H9 (cell line): ENCODE measurements at regions not wholly inside any gene's neighbourhood (a gene's known extent, or its start where the extent isn't known, plus 50 kb on each side); places are given as distances from the start of the nearest gene placed in this dataset.

Experiments
- DNase-seq: peaks from one replicate; pipeline ENCODE4 v3.0.0-alpha.2; 2017
- H2AFZ ChIP-seq: one replicate; pipeline ENCODE4 v1.6.1; 2013; ENCODE audit warnings: mild to moderate bottlenecking, low read length, control low read depth, moderate library complexity
- H2AK5ac ChIP-seq: 2 replicates; pipeline ENCODE4 v1.6.1; 2013; ENCODE audit warnings: low read length, control low read depth, mixed read lengths; ENCODE audit not compliant: insufficient read length
- H2BK120ac ChIP-seq: one replicate; pipeline ENCODE4 v1.6.1; 2013; ENCODE audit warnings: low read depth, mild to moderate bottlenecking, low read length, control low read depth, inconsistent platforms; ENCODE audit not compliant: poor library complexity, severe bottlenecking
- H2BK12ac ChIP-seq: 2 replicates; pipeline ENCODE4 v1.6.1; 2013; ENCODE audit warnings: low read length, control low read depth, mixed read lengths, low read depth; ENCODE audit not compliant: insufficient read length
- H2BK15ac ChIP-seq: 2 replicates; pipeline ENCODE4 v1.6.1; 2013; ENCODE audit warnings: low read depth, low read length, control low read depth
- H2BK20ac ChIP-seq: one replicate; pipeline ENCODE4 v1.6.1; 2013; ENCODE audit warnings: low read depth, mild to moderate bottlenecking, low read length, control low read depth, inconsistent platforms; ENCODE audit not compliant: poor library complexity, severe bottlenecking
- H2BK5ac ChIP-seq: 2 replicates; pipeline ENCODE4 v1.6.1; 2013; ENCODE audit warnings: low read length, control low read depth, mixed read lengths; ENCODE audit not compliant: insufficient read length
- H3K14ac ChIP-seq: 2 replicates; pipeline ENCODE4 v1.6.1; 2013; ENCODE audit warnings: low read length, control low read depth; ENCODE audit not compliant: insufficient read depth
- H3K18ac ChIP-seq: 2 replicates; pipeline ENCODE4 v1.6.1; 2013; ENCODE audit warnings: low read depth, mild to moderate bottlenecking, mixed read lengths, low read length, control low read depth; ENCODE audit not compliant: insufficient read length
- H3K23ac ChIP-seq: 2 replicates; pipeline ENCODE4 v1.6.1; 2013; ENCODE audit warnings: low read length, control low read depth, mixed read lengths, low read depth; ENCODE audit not compliant: insufficient read length
- H3K23me2 ChIP-seq: 2 replicates; pipeline ENCODE4 v1.6.1; 2013; ENCODE audit warnings: low read depth, mild to moderate bottlenecking, mixed read lengths, low read length, control low read depth; ENCODE audit not compliant: insufficient read length, poor library complexity, severe bottlenecking
- H3K27ac ChIP-seq: 2 replicates; pipeline ENCODE4 v1.5.1; 2013; ENCODE audit warnings: low read length, control low read depth, mixed read lengths, low read depth; ENCODE audit not compliant: insufficient read length
- H3K27me3 ChIP-seq: 2 replicates; pipeline ENCODE4 v1.6.1; 2013; ENCODE audit warnings: low read length, control low read depth, inconsistent platforms; ENCODE audit not compliant: insufficient read depth
- H3K4ac ChIP-seq: 2 replicates; pipeline ENCODE4 v1.6.1; 2013; ENCODE audit warnings: low read depth, mild to moderate bottlenecking, control low read depth, inconsistent platforms, low read length, moderate library complexity
- H3K4me1 ChIP-seq: 2 replicates; pipeline ENCODE4 v1.6.1; 2013; ENCODE audit warnings: low read length, control low read depth, inconsistent platforms; ENCODE audit not compliant: insufficient read depth
- H3K4me2 ChIP-seq: 2 replicates; pipeline ENCODE4 v1.6.1; 2013; ENCODE audit warnings: low read length, control low read depth, mixed read lengths; ENCODE audit not compliant: insufficient read length, insufficient read depth
- H3K56ac ChIP-seq: 2 replicates; pipeline ENCODE4 v1.6.1; 2013; ENCODE audit warnings: low read depth, mild to moderate bottlenecking, mixed read lengths, low read length, control low read depth; ENCODE audit not compliant: insufficient read length
- H3K79me1 ChIP-seq: 2 replicates; pipeline ENCODE4 v1.6.1; 2013; ENCODE audit warnings: low read depth, mild to moderate bottlenecking, moderate library complexity, low read length, control low read depth, inconsistent platforms; ENCODE audit not compliant: insufficient read depth, poor library complexity, severe bottlenecking
- H3K79me2 ChIP-seq: 2 replicates; pipeline ENCODE4 v1.6.1; 2013; ENCODE audit warnings: low read length, control low read depth, inconsistent platforms; ENCODE audit not compliant: insufficient read depth
- H3K9ac ChIP-seq: 2 replicates; pipeline ENCODE4 v1.6.1; 2013; ENCODE audit warnings: low read length, control low read depth, mixed read lengths; ENCODE audit not compliant: insufficient read length; ENCODE audit errors: extremely low read depth
- H3K9me3 ChIP-seq: one replicate; pipeline ENCODE4 v1.6.1; 2013; ENCODE audit warnings: low read depth, low read length, inconsistent platforms; ENCODE audit not compliant: control insufficient read depth
- H3T11ph ChIP-seq: one replicate; pipeline ENCODE4 v1.6.1; 2013; ENCODE audit warnings: mild to moderate bottlenecking, low read length, control low read depth, inconsistent platforms
- H4K20me1 ChIP-seq: one replicate; pipeline ENCODE4 v1.6.1; 2013; ENCODE audit not compliant: control insufficient read depth, insufficient read length, insufficient read depth
- H4K5ac ChIP-seq: 2 replicates; pipeline ENCODE4 v1.6.1; 2013; ENCODE audit warnings: low read depth, mild to moderate bottlenecking, mixed read lengths, low read length, control low read depth; ENCODE audit not compliant: insufficient read length
- H4K8ac ChIP-seq: replicated peaks from 2 replicates; pipeline ENCODE4 v1.6.1; 2013; ENCODE audit warnings: low read length, control low read depth, mixed read lengths, low read depth; ENCODE audit not compliant: insufficient read length
- H4K91ac ChIP-seq: 2 replicates; pipeline ENCODE4 v1.6.1; 2013; ENCODE audit warnings: low read depth, mild to moderate bottlenecking, moderate library complexity, mixed read lengths, low read length, control low read depth; ENCODE audit not compliant: insufficient read length
- H3K27ac Mint-ChIP-seq, 3 experiments: 2 replicates in 2 of 3; 3 replicates in 1 of 3; pipeline ENCODE4 v1.8.0; 2020 to 2021; ENCODE audit warnings: mixed read lengths in 3 of 3, mild to moderate bottlenecking in 1 of 3, moderate library complexity in 1 of 3
- H3K27me3 Mint-ChIP-seq: 2 replicates; pipeline ENCODE4 v1.8.0; 2021; ENCODE audit warnings: low read depth, mild to moderate bottlenecking, moderate library complexity, mixed read lengths
- H3K36me3 Mint-ChIP-seq, 3 experiments: 2 replicates in 2 of 3; 3 replicates in 1 of 3; pipeline ENCODE4 v1.8.0; 2020 to 2021; ENCODE audit warnings: low read depth in 3 of 3, mixed read lengths in 3 of 3; ENCODE audit not compliant: insufficient read depth in 1 of 3
- H3K4me1 Mint-ChIP-seq, 2 experiments: 2 replicates each; pipeline ENCODE4 v1.8.0; 2020; ENCODE audit warnings: mixed read lengths in 2 of 2
- H3K4me3 Mint-ChIP-seq, 2 experiments: 2 replicates in 1 of 2; 3 replicates in 1 of 2; pipeline ENCODE4 v1.8.0; 2020 to 2021; ENCODE audit warnings: mild to moderate bottlenecking in 2 of 2, mixed read lengths in 2 of 2, moderate library complexity in 1 of 2
- H3K9me3 Mint-ChIP-seq, 2 experiments: 2 replicates in 1 of 2; 3 replicates in 1 of 2; pipeline ENCODE4 v1.8.0; 2020; ENCODE audit warnings: mild to moderate bottlenecking in 2 of 2, mixed read lengths in 2 of 2, moderate library complexity in 1 of 2
- WGBS: extraction: QIAGEN DNeasy Blood & Tissue Kit; methylation state at CpG from one replicate; pipeline ENCODE4 v1.1.7; 2013; ENCODE audit warnings: missing lambda C conversion rate, low lambda C conversion rate, mixed read lengths; ENCODE audit not compliant: insufficient read length; ENCODE audit errors: extremely low coverage; 5-methylcytosine and 5-hydroxymethylcytosine counted together
- TF ChIP-seq, protein P1 (sequence below): fragments of 200-600 bp; sonication (generic); conservative IDR thresholded peaks from 3 replicates; pipeline ENCODE4 v1.8.0; 2021; ENCODE audit warnings: antibody characterized with exemption, mild to moderate bottlenecking

GRCh38 chr13:88125055-88125454 is 453.9 kb downstream of the SLITRK5 start:
- Histone ChIP-seq H3K9me3 (no peaks in the 10 kb centered on the region), H3K23ac (no peak overlapping the region), H3K79me1 (no peaks in the 10 kb centered on the region), H3K4me2 (no peak overlapping the region), H3K23me2 (no peaks in the 10 kb centered on the region), H2AK5ac (no peak overlapping the region), H3K27me3 (no peaks in the 10 kb centered on the region), H2AFZ (no peak overlapping the region), H4K91ac (no peak overlapping the region), H2BK120ac (no peak overlapping the region), H2BK15ac (no peak overlapping the region), H3K9ac (no peak overlapping the region), H3K18ac (no peak overlapping the region), H3K56ac (no peak overlapping the region), H3T11ph (no peak overlapping the region), H3K27ac (no peak overlapping the region), H2BK5ac (no peak overlapping the region), H4K20me1 (no peaks in the 10 kb centered on the region), H3K4ac (no peak overlapping the region), H3K4me1 (peaks cover 6% of the 10 kb centered on the region; the same call in 1 of the 2 replicates), H4K8ac (no peak overlapping the region), H2BK20ac (no peak overlapping the region), H4K5ac (no peak overlapping the region), H3K79me2 (no peaks in the 10 kb centered on the region), H3K14ac (no peak overlapping the region), H2BK12ac (no peak overlapping the region)
- peaks cover 0 to 2% (median 0%) of the 10 kb centered on the region in 3 experiments; a peak in 1 of 7 replicates for H3K36me3 Mint-ChIP-seq
- H3K27me3 Mint-ChIP-seq = no peaks in the 10 kb centered on the region
- WGBS = no CpG with 5 or more reads among the region's 3 CpGs
- TF ChIP-seq, protein P1, sequence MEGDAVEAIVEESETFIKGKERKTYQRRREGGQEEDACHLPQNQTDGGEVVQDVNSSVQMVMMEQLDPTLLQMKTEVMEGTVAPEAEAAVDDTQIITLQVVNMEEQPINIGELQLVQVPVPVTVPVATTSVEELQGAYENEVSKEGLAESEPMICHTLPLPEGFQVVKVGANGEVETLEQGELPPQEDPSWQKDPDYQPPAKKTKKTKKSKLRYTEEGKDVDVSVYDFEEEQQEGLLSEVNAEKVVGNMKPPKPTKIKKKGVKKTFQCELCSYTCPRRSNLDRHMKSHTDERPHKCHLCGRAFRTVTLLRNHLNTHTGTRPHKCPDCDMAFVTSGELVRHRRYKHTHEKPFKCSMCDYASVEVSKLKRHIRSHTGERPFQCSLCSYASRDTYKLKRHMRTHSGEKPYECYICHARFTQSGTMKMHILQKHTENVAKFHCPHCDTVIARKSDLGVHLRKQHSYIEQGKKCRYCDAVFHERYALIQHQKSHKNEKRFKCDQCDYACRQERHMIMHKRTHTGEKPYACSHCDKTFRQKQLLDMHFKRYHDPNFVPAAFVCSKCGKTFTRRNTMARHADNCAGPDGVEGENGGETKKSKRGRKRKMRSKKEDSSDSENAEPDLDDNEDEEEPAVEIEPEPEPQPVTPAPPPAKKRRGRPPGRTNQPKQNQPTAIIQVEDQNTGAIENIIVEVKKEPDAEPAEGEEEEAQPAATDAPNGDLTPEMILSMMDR = no peak
- H3K27ac Mint-ChIP-seq = no peak overlapping the region
- H3K9me3 Mint-ChIP-seq = peaks cover 3% of the 10 kb centered on the region in 2 experiments; a peak in 1 of 5 replicates
- H3K4me3 Mint-ChIP-seq = no peak overlapping the region
- no peak for DNase-seq
- peaks cover 13 to 21% of the 10 kb centered on the region in 2 experiments for H3K4me1 Mint-ChIP-seq
